HepG2 (cell line): ENCODE measurements at regions not wholly inside any gene's neighbourhood (a gene's known extent, or its start where the extent isn't known, plus 50 kb on each side); places are given as distances from the start of the nearest gene placed in this dataset.

Source experiments
- CBFB ChIP-seq: sonication (generic); formaldehyde crosslinking; IDR thresholded peaks from 2 replicates; pipeline ENCODE4 v1.4.0; 2020; ENCODE audit warnings: missing genetic modification reagents
- CTCF ChIP-seq: sonication (generic); formaldehyde crosslinking; IDR thresholded peaks from 2 replicates; pipeline ENCODE4 v1.5.0; 2020; ENCODE audit warnings: mild to moderate bottlenecking, missing genetic modification reagents, moderate library complexity
- GABPA ChIP-seq, 2 experiments: IDR thresholded peaks; 2 replicates each; pipeline ENCODE4 v1.6.1; 2011 to 2016; ENCODE audit warnings: low read depth in 2 of 2, low read length in 1 of 2, missing biosample characterization in 1 of 2, missing genetic modification characterization in 1 of 2
- GTF2F1 ChIP-seq: fragments of 150-350 bp; IDR thresholded peaks from 2 replicates; pipeline ENCODE4 v1.6.1; 2014; ENCODE audit warnings: low read length
- IRF2 ChIP-seq: IDR thresholded peaks from 2 replicates; pipeline ENCODE4 v1.6.1; 2018; ENCODE audit warnings: missing genetic modification reagents, missing compliant biosample characterization
- TBL1XR1 ChIP-seq: fragments of 150-350 bp; IDR thresholded peaks from 2 replicates; pipeline ENCODE4 v1.6.1; 2014; ENCODE audit warnings: borderline replicate concordance, low read length; ENCODE audit not compliant: partially characterized antibody
- ZNF292 ChIP-seq: sonication (generic); formaldehyde crosslinking; IDR thresholded peaks from 2 replicates; pipeline ENCODE4 v1.8.1; 2022; ENCODE audit warnings: mild to moderate bottlenecking, low read depth, missing genetic modification reagents, borderline replicate concordance
- ZNF317 ChIP-seq: sonication (generic); formaldehyde crosslinking; IDR thresholded peaks from 2 replicates; pipeline ENCODE4 v1.5.0; 2020; ENCODE audit warnings: mild to moderate bottlenecking, missing genetic modification reagents

DNA sequence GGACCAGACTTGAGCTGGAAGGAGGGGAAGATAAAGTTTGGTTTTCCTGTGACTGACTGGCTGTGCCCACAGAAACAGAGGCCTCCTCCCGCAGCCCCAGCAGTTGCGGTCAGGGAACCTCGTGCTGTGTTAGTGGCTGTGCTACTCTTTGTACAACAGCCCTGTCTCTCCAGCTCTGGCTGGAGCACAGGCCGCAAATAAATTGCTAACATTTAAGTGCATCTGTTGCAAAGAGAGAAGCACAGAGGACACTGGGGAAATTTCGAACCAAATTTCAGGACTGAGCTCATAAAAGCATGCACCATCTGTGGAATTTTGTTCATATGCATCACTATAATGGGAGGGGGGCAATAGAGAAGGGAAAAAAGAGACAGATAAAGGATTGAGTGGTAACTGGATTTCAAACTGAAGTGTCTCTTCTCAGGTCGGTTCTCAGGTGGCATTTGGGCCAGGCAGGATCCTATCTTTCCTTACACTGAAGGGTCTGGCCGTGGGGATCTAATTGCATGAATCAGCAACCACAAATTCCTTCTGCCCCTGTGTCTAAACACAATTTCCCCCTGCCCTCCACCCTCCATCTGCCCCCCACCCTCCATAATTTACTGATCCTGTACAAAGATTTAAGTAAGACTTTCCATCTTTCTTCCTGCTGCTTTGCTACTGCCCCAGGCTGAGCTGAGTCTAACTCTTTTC is 88.9 kb upstream of the ATXN1 start:
- TF ChIP-seq GTF2F1 (no peak), GABPA (IDR thresholded peaks at IDR 0.05; ENCODE audit: low read depth, low read length) (no peak), GABPA (CRISPR knock-in tag; IDR thresholded peaks at IDR 0.05; ENCODE audit: low read depth) (no peak), CTCF (CRISPR knock-in tag) (no peak), ZNF292 (no peak), TBL1XR1 (no peak), ZNF317 (CRISPR knock-in tag) (no peak), IRF2 (CRISPR knock-in tag) (no peak), CBFB (CRISPR knock-in tag) (no peak)
